ENCODE measurements at regions not wholly inside any gene's neighbourhood (a gene's known extent, or its start where the extent isn't known, plus 50 kb on each side); places are given as distances from the start of the nearest gene placed in this dataset.

DNA sequence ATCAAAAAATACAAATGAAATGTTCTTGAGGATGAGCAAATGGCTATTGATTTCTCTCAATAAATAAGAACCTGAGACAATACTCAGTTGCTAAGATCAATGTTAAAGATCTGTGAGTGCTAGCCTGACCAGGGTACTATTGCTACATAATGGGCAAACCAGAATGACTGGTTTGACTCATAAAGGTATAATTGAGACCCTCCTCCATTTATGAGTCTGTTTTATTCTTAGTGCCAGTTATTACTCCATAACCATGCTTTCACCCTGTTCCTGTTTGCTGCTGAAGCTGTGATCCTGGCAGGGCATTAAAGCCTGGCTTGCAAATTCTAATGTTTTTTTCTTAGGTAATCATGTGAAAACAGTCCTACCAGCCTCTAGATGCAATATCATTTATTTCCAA is 56.6 kb upstream of the PPM1B start:
- Mint-ChIP-seq H3K27me3 (ENCODE audit: low read depth) (no peaks in the 10 kb centered on the region), H3K4me3 (no peak overlapping the region), H3K27ac (no peak overlapping the region), H3K4me1 (peaks cover 2% of the 10 kb centered on the region), H3K36me3 (no peaks in the 10 kb centered on the region), H3K9me3 (no peaks in the 10 kb centered on the region)
- no peak for DNase-seq (ENCODE audit: low spot score in 2 of 2, unreplicated experiment in 2 of 2)
- TF ChIP-seq, protein P1, sequence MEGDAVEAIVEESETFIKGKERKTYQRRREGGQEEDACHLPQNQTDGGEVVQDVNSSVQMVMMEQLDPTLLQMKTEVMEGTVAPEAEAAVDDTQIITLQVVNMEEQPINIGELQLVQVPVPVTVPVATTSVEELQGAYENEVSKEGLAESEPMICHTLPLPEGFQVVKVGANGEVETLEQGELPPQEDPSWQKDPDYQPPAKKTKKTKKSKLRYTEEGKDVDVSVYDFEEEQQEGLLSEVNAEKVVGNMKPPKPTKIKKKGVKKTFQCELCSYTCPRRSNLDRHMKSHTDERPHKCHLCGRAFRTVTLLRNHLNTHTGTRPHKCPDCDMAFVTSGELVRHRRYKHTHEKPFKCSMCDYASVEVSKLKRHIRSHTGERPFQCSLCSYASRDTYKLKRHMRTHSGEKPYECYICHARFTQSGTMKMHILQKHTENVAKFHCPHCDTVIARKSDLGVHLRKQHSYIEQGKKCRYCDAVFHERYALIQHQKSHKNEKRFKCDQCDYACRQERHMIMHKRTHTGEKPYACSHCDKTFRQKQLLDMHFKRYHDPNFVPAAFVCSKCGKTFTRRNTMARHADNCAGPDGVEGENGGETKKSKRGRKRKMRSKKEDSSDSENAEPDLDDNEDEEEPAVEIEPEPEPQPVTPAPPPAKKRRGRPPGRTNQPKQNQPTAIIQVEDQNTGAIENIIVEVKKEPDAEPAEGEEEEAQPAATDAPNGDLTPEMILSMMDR (IDR thresholded peaks at IDR 0.05; ENCODE audit: unreplicated experiment): no peak

DNA sequence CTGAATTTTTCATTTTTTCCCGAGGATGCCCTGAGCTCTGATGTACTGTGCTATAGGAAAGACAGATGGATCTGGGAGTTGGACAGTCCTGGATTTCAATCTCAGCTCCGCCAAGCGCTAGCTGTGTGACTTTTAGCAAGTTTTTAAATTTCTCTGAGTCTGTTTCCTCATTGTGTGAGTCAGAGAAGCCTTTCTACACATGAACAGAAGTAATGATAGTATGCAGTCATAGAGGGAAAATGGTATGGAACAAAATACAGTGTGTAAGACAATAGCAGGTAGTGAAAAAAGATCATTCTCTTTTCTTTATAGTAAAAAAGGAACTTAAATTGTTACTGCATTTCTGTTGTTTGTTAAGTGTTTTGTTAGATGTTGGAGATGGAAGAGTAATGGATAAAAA is 52.4 kb upstream of the PPM1B start:
- no peaks in the 10 kb centered on the region for H3K36me3 Mint-ChIP-seq
- H3K27me3 Mint-ChIP-seq (ENCODE audit: low read depth): no peaks in the 10 kb centered on the region
- DNase-seq (ENCODE audit: low spot score in 2 of 2, unreplicated experiment in 2 of 2): no peak
- H3K4me1 Mint-ChIP-seq: peaks cover 2% of the 10 kb centered on the region
- H3K4me3 Mint-ChIP-seq: no peak overlapping the region
- TF ChIP-seq, protein P1 (IDR thresholded peaks at IDR 0.05; ENCODE audit: unreplicated experiment): no peak
- no peaks in the 10 kb centered on the region for H3K9me3 Mint-ChIP-seq
- H3K27ac Mint-ChIP-seq: no peak overlapping the region

DNA sequence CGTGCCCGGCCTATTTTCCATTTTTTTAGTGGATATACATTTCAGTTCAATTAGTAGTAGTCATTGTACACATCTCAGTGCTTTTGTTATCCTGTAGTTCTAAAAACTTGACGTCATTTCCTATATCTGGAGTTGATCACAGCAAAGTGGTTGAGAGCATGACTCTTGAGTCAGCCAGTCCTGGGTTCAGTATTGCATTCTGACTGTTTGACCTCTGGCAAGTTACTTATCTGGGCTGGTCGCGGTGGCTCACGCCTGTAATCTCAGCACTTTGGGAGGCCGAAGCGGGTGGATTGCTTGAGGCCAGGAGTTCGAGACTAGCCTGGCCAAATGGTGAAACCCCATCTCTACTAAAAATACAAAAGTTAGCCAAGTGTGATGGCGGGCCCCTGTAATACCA is 50.4 kb upstream of the PPM1B start:
- no peaks in the 10 kb centered on the region for H3K9me3 Mint-ChIP-seq
- TF ChIP-seq, protein P1 (IDR thresholded peaks at IDR 0.05; ENCODE audit: unreplicated experiment): no peak

More for the DNA sequence above, 50.4 kb upstream of the PPM1B start:
- Mint-ChIP-seq H3K27ac (no peak overlapping the region), H3K36me3 (no peaks in the 10 kb centered on the region), H3K4me3 (no peak overlapping the region), H3K27me3 (ENCODE audit: low read depth) (no peaks in the 10 kb centered on the region), H3K4me1 (no peaks in the 10 kb centered on the region)
- DNase-seq (ENCODE audit: low spot score in 2 of 2, unreplicated experiment in 2 of 2): no peak
